ENCODE measurements at regions not wholly inside any gene's neighbourhood (a gene's known extent, or its start where the extent isn't known, plus 50 kb on each side); places are given as distances from the start of the nearest gene placed in this dataset.

GRCh38 chr12:33678221-33678964 is 238.8 kb upstream of the SYT10 start:
- intact Hi-C loops (cut with DNase I, micrococcal nuclease): no loop called here
- ATAC-seq: no peak

GRCh38 chr12:33690562-33690961 is 250.9 kb upstream of the SYT10 start:
- no peak for ATAC-seq
- H3K9me3 ChIP-seq: no peaks in the 10 kb centered on the region
- intact Hi-C loops (cut with DNase I, micrococcal nuclease): no loop called here
- no peaks in the 10 kb centered on the region for H3K4me1 ChIP-seq (ENCODE audit: low read depth)
- H3K36me3 ChIP-seq (ENCODE audit: low read depth): no peaks in the 10 kb centered on the region
- H3K4me3 ChIP-seq: no peak overlapping the region
- DNase-seq: no peak
- TF ChIP-seq CTCF (IDR thresholded peaks at IDR 0.05): no peak

More at GRCh38 chr12:33678221-33678964, 238.8 kb upstream of the SYT10 start:
- no peak for DNase-seq
- no peaks in the 10 kb centered on the region for H3K9me3 ChIP-seq
- H3K36me3 ChIP-seq (ENCODE audit: low read depth): no peaks in the 10 kb centered on the region
- H3K4me3 ChIP-seq: no peak overlapping the region
- no peaks in the 10 kb centered on the region for H3K4me1 ChIP-seq (ENCODE audit: low read depth)
- TF ChIP-seq CTCF (IDR thresholded peaks at IDR 0.05): no peak

GRCh38 chr12:33703221-33703620 is 263.6 kb upstream of the SYT10 start:
- no peaks in the 10 kb centered on the region for H3K9me3 ChIP-seq
- DNase-seq (no peak), ATAC-seq (no peak)
- TF ChIP-seq CTCF (IDR thresholded peaks at IDR 0.05): no peak
- no peak overlapping the region for H3K4me3 ChIP-seq
- intact Hi-C loops (cut with DNase I, micrococcal nuclease): no loop called here
- no peaks in the 10 kb centered on the region for H3K36me3 ChIP-seq (ENCODE audit: low read depth)
- H3K4me1 ChIP-seq (ENCODE audit: low read depth): no peaks in the 10 kb centered on the region

DNA sequence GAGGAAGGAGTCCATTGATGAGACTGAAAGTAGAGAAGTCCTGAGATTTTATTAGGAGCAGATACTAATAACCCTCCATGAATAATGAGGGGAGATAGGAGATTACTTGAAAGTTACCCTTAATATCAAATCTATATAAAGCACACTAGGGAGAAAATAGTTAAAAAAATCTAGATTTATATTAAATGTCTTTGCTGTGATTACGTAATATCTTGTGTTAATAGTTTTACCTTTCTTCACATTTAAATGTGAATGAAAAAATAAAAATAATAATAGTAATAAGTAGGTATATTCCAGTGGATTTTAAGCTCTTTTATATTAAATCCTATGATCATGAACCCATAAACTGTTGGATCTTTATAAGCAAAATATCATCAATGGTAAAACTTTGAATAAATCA is 267.3 kb upstream of the SYT10 start:
- Histone ChIP-seq H3K4me1 (ENCODE audit: low read depth) (no peaks in the 10 kb centered on the region), H3K4me3 (no peak overlapping the region), H3K36me3 (ENCODE audit: low read depth) (no peaks in the 10 kb centered on the region), H3K9me3 (no peaks in the 10 kb centered on the region)
- intact Hi-C loops (cut with DNase I, micrococcal nuclease): no loop called here
- no peak for TF ChIP-seq CTCF (IDR thresholded peaks at IDR 0.05)
- DNase-seq: no peak
- no peak for ATAC-seq

DNA sequence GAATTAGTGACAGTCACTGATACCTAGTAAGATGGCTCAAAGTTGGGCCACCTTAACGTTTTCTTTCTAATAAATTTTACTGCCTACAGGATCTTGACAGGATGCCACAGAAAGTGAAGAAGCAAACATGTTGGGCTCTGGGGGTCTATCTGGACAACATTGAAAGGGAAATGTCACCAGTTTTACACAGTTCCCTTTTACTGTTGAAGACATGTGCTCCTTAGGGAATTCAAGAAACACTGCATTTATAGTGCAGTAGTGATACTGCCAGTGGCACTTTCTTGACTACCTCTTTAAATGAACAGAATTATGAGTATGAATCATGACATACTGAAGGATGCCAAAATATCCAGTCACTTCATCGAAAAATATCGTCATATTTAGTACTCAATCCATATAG is 269.3 kb upstream of the SYT10 start:
- ATAC-seq (no peak), DNase-seq (no peak)
- no peaks in the 10 kb centered on the region for H3K9me3 ChIP-seq
- intact Hi-C loops (cut with DNase I, micrococcal nuclease): no loop called here
- TF ChIP-seq CTCF (IDR thresholded peaks at IDR 0.05): no peak
- H3K36me3 ChIP-seq (ENCODE audit: low read depth): no peaks in the 10 kb centered on the region
- H3K4me1 ChIP-seq (ENCODE audit: low read depth): no peaks in the 10 kb centered on the region
- H3K4me3 ChIP-seq: no peak overlapping the region

GRCh38 chr12:33710548-33710947 is 270.9 kb upstream of the SYT10 start:
- no peak for DNase-seq
- Histone ChIP-seq H3K4me1 (ENCODE audit: low read depth) (no peaks in the 10 kb centered on the region), H3K4me3 (no peak overlapping the region), H3K9me3 (no peaks in the 10 kb centered on the region), H3K36me3 (ENCODE audit: low read depth) (no peaks in the 10 kb centered on the region)
- TF ChIP-seq CTCF (IDR thresholded peaks at IDR 0.05): no peak
- no peak for ATAC-seq
- intact Hi-C loops (cut with DNase I, micrococcal nuclease): no loop called here

Measured in mucosa of descending colon (tissue), 3 donors.